ENCODE measurements at regions not wholly inside any gene's neighbourhood (a gene's known extent, or its start where the extent isn't known, plus 50 kb on each side); places are given as distances from the start of the nearest gene placed in this dataset.

DNA sequence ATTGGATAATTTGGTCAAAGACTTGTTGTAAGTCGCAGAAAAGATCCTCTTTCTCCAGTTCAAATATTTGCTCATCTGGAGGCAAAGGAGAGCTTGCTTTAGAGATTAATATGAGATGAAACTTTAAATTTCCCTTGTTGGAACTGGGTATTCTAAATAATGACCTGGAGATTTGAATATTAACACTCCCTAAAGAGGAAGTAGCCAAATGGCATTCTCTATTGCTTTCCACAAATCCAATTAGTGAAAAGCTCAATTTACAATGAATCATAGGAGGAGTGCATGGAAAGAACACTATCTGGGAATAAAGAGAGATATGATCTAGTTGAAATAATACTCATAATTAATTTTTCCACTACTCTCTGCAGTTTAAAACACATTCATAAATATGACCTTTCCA lies 641.6 kb upstream of the TENM4 start:
- H3K4me2 ChIP-seq (ENCODE audit: low read length, poor library complexity, severe bottlenecking): no peak overlapping the region
- H2AFZ ChIP-seq (ENCODE audit: low read depth, low read length): no peak overlapping the region
- H3K27ac ChIP-seq (ENCODE audit: low read length, poor library complexity, severe bottlenecking): no peak overlapping the region
- no peak overlapping the region for H4K8ac ChIP-seq (ENCODE audit: low read length)
- no peaks in the 10 kb centered on the region for H3K79me1 ChIP-seq (replicated peaks; ENCODE audit: low read length, poor library complexity, severe bottlenecking)
- H2AK5ac ChIP-seq (ENCODE audit: low read length, severe bottlenecking): no peak overlapping the region
- no peak overlapping the region for H3K9ac ChIP-seq (ENCODE audit: low read length)
- no peak overlapping the region for H3K4me3 ChIP-seq (ENCODE audit: insufficient read depth in 1 of 2, low read depth in 1 of 2, low read length in 2 of 2)
- peaks cover 7% of the 10 kb centered on the region for H3K4me1 ChIP-seq (ENCODE audit: control insufficient read depth, insufficient read depth, low read depth, low read length)
- H3K27me3 ChIP-seq (ENCODE audit: control insufficient read depth in 1 of 2, insufficient read depth in 1 of 2, low read length in 2 of 2): peaks cover 0 to 4% of the 10 kb centered on the region in 2 experiments
- no peak overlapping the region for H2BK15ac ChIP-seq (ENCODE audit: low read depth, poor library complexity, severe bottlenecking)
- no peak for DNase-seq
- no peak overlapping the region for H2BK120ac ChIP-seq (ENCODE audit: low read depth, low read length)
- H3K14ac ChIP-seq (ENCODE audit: low read length in 2 of 2): no peak overlapping the region
- no CpG with 5 or more reads among the region's 1 CpG for WGBS
- no peak overlapping the region for H3K4ac ChIP-seq (ENCODE audit: low read depth in 1 of 2, low read length in 2 of 2)
- no peaks in the 10 kb centered on the region for H3K36me3 ChIP-seq (ENCODE audit: control insufficient read depth in 1 of 2, insufficient read depth in 2 of 2, low read depth in 1 of 2, low read length in 2 of 2)
- H3K9me3 ChIP-seq (ENCODE audit: control insufficient read depth, low read length): no peaks in the 10 kb centered on the region
- H3K23ac ChIP-seq (ENCODE audit: low read length in 2 of 2): no peak overlapping the region
- H3K18ac ChIP-seq (ENCODE audit: low read depth in 1 of 2, low read length in 2 of 2): no peak overlapping the region
- H2BK5ac ChIP-seq (ENCODE audit: low read depth, low read length, poor library complexity, severe bottlenecking): no peak overlapping the region
- H2BK12ac ChIP-seq (ENCODE audit: low read length in 2 of 2): no peak overlapping the region
- no peak overlapping the region for H4K91ac ChIP-seq (ENCODE audit: low read length)

- Histone ChIP-seq H3K23ac (ENCODE audit: low read length in 2 of 2) (no peak overlapping the region), H2AK5ac (ENCODE audit: low read length, severe bottlenecking) (no peak overlapping the region), H2BK12ac (ENCODE audit: low read length in 2 of 2) (no peak overlapping the region), H4K8ac (ENCODE audit: low read length) (no peak overlapping the region), H3K9me3 (ENCODE audit: control insufficient read depth, low read length) (no peaks in the 10 kb centered on the region), H3K14ac (ENCODE audit: low read length in 2 of 2) (no peak overlapping the region), H2BK5ac (ENCODE audit: low read depth, low read length, poor library complexity, severe bottlenecking) (no peak overlapping the region), H3K27me3 (ENCODE audit: control insufficient read depth in 1 of 2, insufficient read depth in 1 of 2, low read length in 2 of 2) (no peaks in the 10 kb centered on the region), H3K18ac (ENCODE audit: low read depth in 1 of 2, low read length in 2 of 2) (no peak overlapping the region), H2BK15ac (ENCODE audit: low read depth, poor library complexity, severe bottlenecking) (no peak overlapping the region), H3K79me1 (replicated peaks; ENCODE audit: low read length, poor library complexity, severe bottlenecking) (no peaks in the 10 kb centered on the region), H3K4me2 (ENCODE audit: low read length, poor library complexity, severe bottlenecking) (no peak overlapping the region), H3K36me3 (ENCODE audit: control insufficient read depth in 1 of 2, insufficient read depth in 2 of 2, low read depth in 1 of 2, low read length in 2 of 2) (no peaks in the 10 kb centered on the region), H3K4me3 (ENCODE audit: insufficient read depth in 1 of 2, low read depth in 1 of 2, low read length in 2 of 2) (no peak overlapping the region), H3K4ac (ENCODE audit: low read depth in 1 of 2, low read length in 2 of 2) (no peak overlapping the region), H3K27ac (ENCODE audit: low read length, poor library complexity, severe bottlenecking) (no peak overlapping the region), H2AFZ (ENCODE audit: low read depth, low read length) (no peak overlapping the region), H2BK120ac (ENCODE audit: low read depth, low read length) (no peak overlapping the region), H4K91ac (ENCODE audit: low read length) (no peak overlapping the region), H3K9ac (ENCODE audit: low read length) (no peak overlapping the region), H3K4me1 (ENCODE audit: control insufficient read depth, insufficient read depth, low read depth, low read length) (no peaks in the 10 kb centered on the region)
- DNase-seq: no peak
- 73% methylated on average over 4 of the region's 4 CpGs for WGBS
Observed at GRCh38 chr11:80077113-80077512, 636.3 kb upstream of the TENM4 start.

DNA sequence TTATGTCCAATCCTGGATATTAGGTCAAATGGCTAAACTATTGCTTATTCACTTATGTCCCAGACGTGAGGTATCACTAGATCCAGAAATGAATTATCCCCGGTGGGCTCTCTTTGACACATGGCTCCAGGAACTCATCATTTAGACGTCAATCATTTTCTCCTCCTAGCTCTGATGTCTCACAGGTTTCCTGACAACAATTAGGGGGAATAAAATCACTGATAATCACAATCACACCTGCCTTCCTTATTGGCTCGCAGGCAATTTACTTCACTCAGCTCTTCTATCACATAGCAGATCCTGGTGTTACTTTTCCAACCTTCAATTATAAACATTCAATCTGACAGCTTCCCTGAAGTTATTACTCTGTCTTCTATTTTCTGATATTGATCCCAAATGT lies 634.0 kb upstream of the TENM4 start:
- H3K4me3 ChIP-seq (ENCODE audit: insufficient read depth in 1 of 2, low read depth in 1 of 2, low read length in 2 of 2): no peak overlapping the region
- no peak overlapping the region for H2AK5ac ChIP-seq (ENCODE audit: low read length, severe bottlenecking)
- no peak overlapping the region for H2BK5ac ChIP-seq (ENCODE audit: low read depth, low read length, poor library complexity, severe bottlenecking)
- H4K8ac ChIP-seq (ENCODE audit: low read length): no peak overlapping the region
- H3K14ac ChIP-seq (ENCODE audit: low read length in 2 of 2): no peak overlapping the region
- H2AFZ ChIP-seq (ENCODE audit: low read depth, low read length): no peak overlapping the region
- H4K91ac ChIP-seq (ENCODE audit: low read length): no peak overlapping the region
- H2BK15ac ChIP-seq (ENCODE audit: low read depth, poor library complexity, severe bottlenecking): no peak overlapping the region
- no peaks in the 10 kb centered on the region for H3K4me1 ChIP-seq (ENCODE audit: control insufficient read depth, insufficient read depth, low read depth, low read length)
- H3K36me3 ChIP-seq (ENCODE audit: control insufficient read depth in 1 of 2, insufficient read depth in 2 of 2, low read depth in 1 of 2, low read length in 2 of 2): no peaks in the 10 kb centered on the region
- no peak overlapping the region for H3K27ac ChIP-seq (ENCODE audit: low read length, poor library complexity, severe bottlenecking)
- H3K4ac ChIP-seq (ENCODE audit: low read depth in 1 of 2, low read length in 2 of 2): no peak overlapping the region
- H2BK120ac ChIP-seq (ENCODE audit: low read depth, low read length): no peak overlapping the region
- 83% methylated on average over 4 of the region's 4 CpGs for WGBS
- H3K9me3 ChIP-seq (ENCODE audit: control insufficient read depth, low read length): no peaks in the 10 kb centered on the region
- H3K18ac ChIP-seq (ENCODE audit: low read depth in 1 of 2, low read length in 2 of 2): no peak overlapping the region
- H3K9ac ChIP-seq (ENCODE audit: low read length): no peak overlapping the region
- H3K4me2 ChIP-seq (ENCODE audit: low read length, poor library complexity, severe bottlenecking): no peak overlapping the region
- H3K79me1 ChIP-seq (replicated peaks; ENCODE audit: low read length, poor library complexity, severe bottlenecking): no peaks in the 10 kb centered on the region
- no peak overlapping the region for H3K23ac ChIP-seq (ENCODE audit: low read length in 2 of 2)
- no peaks in the 10 kb centered on the region for H3K27me3 ChIP-seq (ENCODE audit: control insufficient read depth in 1 of 2, insufficient read depth in 1 of 2, low read length in 2 of 2)
- no peak overlapping the region for H2BK12ac ChIP-seq (ENCODE audit: low read length in 2 of 2)
- DNase-seq: no peak

- H3K79me1 ChIP-seq (replicated peaks; ENCODE audit: low read length, poor library complexity, severe bottlenecking): no peaks in the 10 kb centered on the region
- no peak overlapping the region for H2AK5ac ChIP-seq (ENCODE audit: low read length, severe bottlenecking)
- H3K9ac ChIP-seq (ENCODE audit: low read length): no peak overlapping the region
Observed at GRCh38 chr11:80066291-80066690, 625.5 kb upstream of the TENM4 start.

More at GRCh38 chr11:80066291-80066690, 625.5 kb upstream of the TENM4 start:
- Histone ChIP-seq H3K18ac (ENCODE audit: low read depth in 1 of 2, low read length in 2 of 2) (no peak overlapping the region), H3K9me3 (ENCODE audit: control insufficient read depth, low read length) (no peaks in the 10 kb centered on the region), H2BK12ac (ENCODE audit: low read length in 2 of 2) (no peak overlapping the region), H2BK120ac (ENCODE audit: low read depth, low read length) (no peak overlapping the region), H3K4me3 (ENCODE audit: insufficient read depth in 1 of 2, low read depth in 1 of 2, low read length in 2 of 2) (no peak overlapping the region), H2BK5ac (ENCODE audit: low read depth, low read length, poor library complexity, severe bottlenecking) (no peak overlapping the region), H3K4me1 (ENCODE audit: control insufficient read depth, insufficient read depth, low read depth, low read length) (no peaks in the 10 kb centered on the region), H2AFZ (ENCODE audit: low read depth, low read length) (no peak overlapping the region), H3K14ac (ENCODE audit: low read length in 2 of 2) (no peak overlapping the region), H3K27me3 (ENCODE audit: control insufficient read depth in 1 of 2, insufficient read depth in 1 of 2, low read length in 2 of 2) (no peaks in the 10 kb centered on the region), H3K23ac (ENCODE audit: low read length in 2 of 2) (no peak overlapping the region), H3K4me2 (ENCODE audit: low read length, poor library complexity, severe bottlenecking) (no peak overlapping the region), H3K27ac (ENCODE audit: low read length, poor library complexity, severe bottlenecking) (no peak overlapping the region), H4K91ac (ENCODE audit: low read length) (no peak overlapping the region), H3K4ac (ENCODE audit: low read depth in 1 of 2, low read length in 2 of 2) (no peak overlapping the region), H3K36me3 (ENCODE audit: control insufficient read depth in 1 of 2, insufficient read depth in 2 of 2, low read depth in 1 of 2, low read length in 2 of 2) (no peaks in the 10 kb centered on the region), H4K8ac (ENCODE audit: low read length) (no peak overlapping the region), H2BK15ac (ENCODE audit: low read depth, poor library complexity, severe bottlenecking) (no peak overlapping the region)
- no peak for DNase-seq
